RWPE1 (cell line): ENCODE measurements at regions not wholly inside any gene's neighbourhood (a gene's known extent, or its start where the extent isn't known, plus 50 kb on each side); places are given as distances from the start of the nearest gene placed in this dataset.

Source experiments
- CTCF ChIA-PET: fragments of 350-600 bp; sonication (Branson Sonifier 250); formaldehyde crosslinking; extraction: SDS; loops from one replicate; lab custom pipeline; 2021; lab: Yijun Ruan, JAX
- POLR2A ChIA-PET: fragments of 400-600 bp; formaldehyde crosslinking; extraction: SDS; loops from one replicate; lab custom pipeline; 2020; ENCODE audit warnings: antibody characterized with exemption; ENCODE audit not compliant: low non-redundant PET; lab: Yijun Ruan, JAX
- DNase-seq: peaks from one replicate; pipeline ENCODE4 v3.0.0; 2012; ENCODE audit warnings: low spot score
- H3K27ac ChIP-seq: fragments of 450-650 bp; 2 replicates; pipeline ENCODE4 v1.5.1; 2017
- TF ChIP-seq, protein P1 (sequence below): fragments of 450-650 bp; conservative IDR thresholded peaks from 2 replicates; pipeline ENCODE4 v1.5.1; 2017; ENCODE audit warnings: low read depth, mild to moderate bottlenecking

DNA sequence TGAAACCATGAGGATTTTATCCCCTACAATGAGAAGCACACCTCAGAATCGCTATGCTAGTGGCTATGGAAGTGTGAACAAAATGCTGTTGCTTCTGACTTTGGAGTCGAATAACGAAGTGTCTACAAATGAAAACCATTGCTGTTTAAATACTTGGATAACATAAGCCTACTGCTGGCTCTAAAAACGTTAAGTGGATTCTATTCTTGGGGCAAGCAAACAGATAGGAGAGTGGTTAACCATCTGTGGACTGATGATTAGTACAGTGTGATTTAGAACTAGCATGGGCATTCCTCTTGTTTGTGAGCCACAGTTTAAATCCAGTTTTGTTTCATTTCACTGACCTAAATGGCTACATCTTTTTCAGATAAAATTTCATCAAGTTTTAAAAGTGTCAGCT lies 109.7 kb upstream of the PNPLA4 start:
- TF ChIP-seq, protein P1, sequence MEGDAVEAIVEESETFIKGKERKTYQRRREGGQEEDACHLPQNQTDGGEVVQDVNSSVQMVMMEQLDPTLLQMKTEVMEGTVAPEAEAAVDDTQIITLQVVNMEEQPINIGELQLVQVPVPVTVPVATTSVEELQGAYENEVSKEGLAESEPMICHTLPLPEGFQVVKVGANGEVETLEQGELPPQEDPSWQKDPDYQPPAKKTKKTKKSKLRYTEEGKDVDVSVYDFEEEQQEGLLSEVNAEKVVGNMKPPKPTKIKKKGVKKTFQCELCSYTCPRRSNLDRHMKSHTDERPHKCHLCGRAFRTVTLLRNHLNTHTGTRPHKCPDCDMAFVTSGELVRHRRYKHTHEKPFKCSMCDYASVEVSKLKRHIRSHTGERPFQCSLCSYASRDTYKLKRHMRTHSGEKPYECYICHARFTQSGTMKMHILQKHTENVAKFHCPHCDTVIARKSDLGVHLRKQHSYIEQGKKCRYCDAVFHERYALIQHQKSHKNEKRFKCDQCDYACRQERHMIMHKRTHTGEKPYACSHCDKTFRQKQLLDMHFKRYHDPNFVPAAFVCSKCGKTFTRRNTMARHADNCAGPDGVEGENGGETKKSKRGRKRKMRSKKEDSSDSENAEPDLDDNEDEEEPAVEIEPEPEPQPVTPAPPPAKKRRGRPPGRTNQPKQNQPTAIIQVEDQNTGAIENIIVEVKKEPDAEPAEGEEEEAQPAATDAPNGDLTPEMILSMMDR, result no peak
- POLR2A ChIA-PET, result no interaction called here
- CTCF ChIA-PET, result no interaction called here
- DNase-seq, result no peak
- H3K27ac ChIP-seq, result no peak overlapping the region

DNA sequence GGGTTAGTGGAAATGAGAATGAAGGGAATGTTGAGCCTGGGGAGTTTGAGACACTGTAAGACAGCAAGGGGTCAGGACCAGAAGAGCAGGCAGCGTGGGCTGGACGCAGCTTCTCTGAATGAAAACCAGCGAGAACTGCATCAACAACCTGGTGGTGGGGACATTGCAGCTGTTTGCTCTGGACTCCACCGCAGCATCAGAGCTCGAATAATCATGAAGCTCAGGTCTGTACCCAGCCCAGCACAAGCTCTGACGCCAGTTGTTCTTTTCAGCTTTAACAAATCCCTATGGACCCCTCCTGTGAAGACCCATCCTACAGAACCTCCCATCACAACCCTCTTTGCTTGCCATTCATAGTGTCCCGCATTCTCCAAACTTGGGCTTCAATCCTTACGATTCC lies 106.8 kb upstream of the PNPLA4 start:
- no peak for DNase-seq
- CTCF ChIA-PET, result no interaction called here
- POLR2A ChIA-PET, result no interaction called here
- TF ChIP-seq, protein P1, result no peak
- no peak overlapping the region for H3K27ac ChIP-seq

DNA sequence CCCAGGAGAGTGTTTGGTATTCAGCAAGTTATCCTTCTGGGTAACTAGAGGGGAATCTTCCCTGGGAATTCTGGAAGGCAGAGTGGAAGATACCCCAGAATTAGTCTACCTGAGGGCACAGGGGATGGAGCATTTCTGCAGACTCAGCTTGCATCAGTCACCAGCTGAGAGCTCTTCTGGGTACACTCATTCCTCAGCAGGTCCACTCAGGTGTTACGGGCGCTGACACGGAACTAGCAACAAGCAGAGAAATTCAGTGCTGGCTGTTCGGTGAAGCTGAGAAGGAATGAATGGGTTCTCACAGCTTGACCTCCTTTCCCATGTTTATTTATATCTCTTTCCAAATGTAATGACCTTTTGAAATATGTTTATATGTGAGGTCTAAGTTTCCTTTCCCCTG lies 106.0 kb upstream of the PNPLA4 start:
- POLR2A ChIA-PET, result no interaction called here
- no peak for DNase-seq
- TF ChIP-seq, protein P1, result no peak
- CTCF ChIA-PET, result no interaction called here
- no peak overlapping the region for H3K27ac ChIP-seq

DNA sequence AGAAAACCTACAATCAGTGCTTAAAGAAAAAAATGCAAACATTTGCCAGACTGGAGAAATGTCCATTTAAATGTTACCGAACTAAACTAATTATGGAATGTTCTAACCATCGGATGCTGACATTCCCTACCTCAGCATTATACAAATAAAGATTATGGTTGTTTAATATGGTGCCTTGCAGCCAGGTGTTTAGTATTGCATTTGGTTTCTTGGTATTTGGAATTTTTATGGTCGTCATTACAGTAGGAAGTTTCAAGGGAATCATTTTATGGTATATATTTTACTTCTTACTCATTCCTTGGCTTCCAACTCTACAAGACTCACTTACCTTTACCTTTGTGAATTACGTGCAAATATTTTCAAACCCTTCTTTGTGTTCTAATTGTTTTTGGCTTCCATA lies 103.1 kb upstream of the PNPLA4 start:
- TF ChIP-seq, protein P1, result no peak
- CTCF ChIA-PET, result no interaction called here
- no peak for DNase-seq
- H3K27ac ChIP-seq, result no peak overlapping the region
- POLR2A ChIA-PET, result no interaction called here

DNA sequence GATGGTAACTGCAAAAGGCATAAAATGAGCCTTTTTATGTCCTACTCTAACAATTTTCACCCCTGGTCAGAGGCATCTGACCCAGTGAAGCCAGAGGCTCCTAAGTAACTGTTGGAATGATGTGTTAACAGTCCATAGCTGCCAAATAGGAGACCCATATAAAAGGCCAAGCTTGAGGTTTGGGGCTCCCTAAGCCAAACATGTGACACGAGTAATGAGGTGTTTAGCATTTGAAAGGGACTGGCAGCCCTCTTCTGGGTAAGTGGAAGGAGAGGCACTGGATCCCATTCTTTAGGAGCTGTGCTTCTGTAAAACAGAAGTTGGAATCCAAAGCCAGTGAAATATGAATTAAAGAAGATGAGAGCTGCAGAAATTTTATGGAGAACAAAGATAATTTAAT lies 100.6 kb upstream of the PNPLA4 start:
- CTCF ChIA-PET, result no interaction called here

DNA sequence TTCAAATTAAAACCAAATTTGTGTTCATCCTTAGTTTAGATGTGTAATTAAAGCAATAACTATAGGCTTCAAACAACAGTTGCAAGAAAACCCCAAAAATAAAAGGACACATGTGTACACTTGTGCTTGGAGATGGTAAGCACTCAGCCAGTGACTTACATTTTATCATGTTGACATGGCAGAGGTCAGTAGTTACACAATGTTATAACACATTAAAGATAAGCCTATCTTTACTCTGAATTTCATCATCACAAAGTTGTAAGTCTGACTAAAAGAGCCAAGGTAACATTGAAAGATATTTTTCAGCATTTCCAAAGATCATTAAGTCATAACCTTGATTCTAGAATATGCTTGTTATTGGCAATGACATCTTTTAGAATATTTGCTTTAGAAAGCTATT lies 98.5 kb upstream of the PNPLA4 start:
- DNase-seq, result no peak
- no peak overlapping the region for H3K27ac ChIP-seq
- TF ChIP-seq, protein P1, result no peak
- ChIA-PET POLR2A (no interaction called here), CTCF (no interaction called here)

More for the DNA sequence above, 100.6 kb upstream of the PNPLA4 start:
- TF ChIP-seq, protein P1, result no peak
- H3K27ac ChIP-seq, result no peak overlapping the region
- POLR2A ChIA-PET, result no interaction called here
- DNase-seq, result no peak

DNA sequence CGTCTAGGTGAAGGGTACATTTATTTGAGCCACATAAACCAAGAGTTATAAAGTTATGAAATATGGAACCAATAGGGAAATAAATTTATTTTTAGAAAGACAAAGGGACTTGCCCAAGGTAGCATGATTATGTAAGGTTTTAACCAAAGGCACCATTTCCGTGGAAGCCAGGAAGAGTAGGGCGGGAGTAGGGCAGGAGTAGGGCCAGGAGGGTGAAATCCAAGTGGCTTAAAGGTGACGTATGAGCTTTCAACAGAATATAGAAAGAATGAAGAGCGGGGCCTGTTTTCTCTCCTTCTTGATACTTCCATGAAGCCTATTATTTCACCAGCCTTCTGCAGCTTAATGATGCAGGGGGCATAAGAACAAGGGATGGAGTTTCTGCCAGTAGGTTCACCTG lies 91.7 kb upstream of the PNPLA4 start:
- TF ChIP-seq, protein P1, result no peak

More for the DNA sequence above, 91.7 kb upstream of the PNPLA4 start:
- no peak overlapping the region for H3K27ac ChIP-seq
- ChIA-PET POLR2A (no interaction called here), CTCF (no interaction called here)
- DNase-seq, result no peak
